Right lobe of liver (tissue), 6 donors: ENCODE measurements at regions not wholly inside any gene's neighbourhood (a gene's known extent, or its start where the extent isn't known, plus 50 kb on each side); places are given as distances from the start of the nearest gene placed in this dataset.

Source experiments
- ATAC-seq, 4 donors: fragments of 200-7000 bp; cut with Tn5 transposase; one replicate each; pipeline ENCODE4 v1.9.1; 2020; ENCODE audit warnings: mild to moderate bottlenecking in 4 of 4, moderate library complexity in 4 of 4
- DNase-seq, 3 donors: peaks; one replicate each; pipeline ENCODE4 v3.0.0-alpha.2; 2020
- H3K27ac ChIP-seq, 3 donors: fragments of 200-600 bp; one replicate each; pipeline ENCODE4 v1.8.0; 2022
- H3K27me3 ChIP-seq, 2 donors: fragments of 200-600 bp; one replicate each; pipeline ENCODE4 v1.8.0; 2022
- H3K36me3 ChIP-seq, 4 donors: fragments of 200-600 bp; sonication (generic) in 1 of 4; one replicate each; pipeline versions ENCODE4 v1.5.1 to v1.8.0; 2017 to 2022; ENCODE audit warnings: control low read depth in 1 of 4
- H3K4me1 ChIP-seq, 4 donors: fragments of 200-600 bp; sonication (generic) in 1 of 4; one replicate each; pipeline versions ENCODE4 v1.5.1 to v1.8.0; 2017 to 2022; ENCODE audit warnings: control low read depth in 1 of 4
- H3K4me3 ChIP-seq, 3 donors: fragments of 200-600 bp; one replicate each; pipeline ENCODE4 v1.8.0; 2022
- H3K9me3 ChIP-seq, 4 donors: fragments of 200-600 bp; sonication (generic) in 1 of 4; one replicate each; pipeline versions ENCODE4 v1.5.1 to v1.8.0; 2017 to 2022; ENCODE audit warnings: control low read depth in 1 of 4
- CTCF ChIP-seq, 4 donors: fragments of 200-600 bp in 3 of 4; fragments of 450-650 bp in 1 of 4; IDR thresholded peaks; one replicate each; pipeline versions ENCODE4 v1.5.1 to v1.8.0; 2016 to 2022; ENCODE audit warnings: antibody characterized with exemption in 4 of 4, mild to moderate bottlenecking in 2 of 4
- POLR2A ChIP-seq: fragments of 450-650 bp; IDR thresholded peaks from one replicate; pipeline ENCODE4 v1.6.1; 2017; ENCODE audit warnings: antibody characterized with exemption, mild to moderate bottlenecking
- WGBS: methylation state at CpG from one replicate; pipeline ENCODE4 v1.1.6; 2018; ENCODE audit warnings: low coverage, low lambda C conversion rate; ENCODE audit not compliant: insufficient coverage; ENCODE audit errors: missing lambda C conversion rate; 5-methylcytosine and 5-hydroxymethylcytosine counted together
- intact Hi-C, 2 donors: fragments of 100-400 bp; cut with DNase I; formaldehyde crosslinking; loops; one replicate each; pipeline versions ENCODE4 v1.11.2 to v1.14.1; 2022
- donor health status: DM: no; HTN: yes; CAD: no.
- donor health status: DM: no; HTN: no; CAD: no.
- donor health status: DM: no; HTN: no; CAD: no.
- donor health status: DM: no; HTN: yes; CAD: no.
- donor health status: DM: no; HTN: yes; CAD: no.

- ATAC-seq = no peak
- no peak for DNase-seq
- intact Hi-C loops = no loop called here
- no peak overlapping the region for H3K4me3 ChIP-seq
- no peaks in the 10 kb centered on the region for H3K27me3 ChIP-seq
- no peak overlapping the region for H3K27ac ChIP-seq
- WGBS = 40% methylated on average over 3 of the region's 3 CpGs
- no peaks in the 10 kb centered on the region for H3K9me3 ChIP-seq
- H3K4me1 ChIP-seq = no peaks in the 10 kb centered on the region
- TF ChIP-seq CTCF (IDR thresholded peaks at IDR 0.05) (no peak), POLR2A (no peak)
- H3K36me3 ChIP-seq = no peaks in the 10 kb centered on the region
Observed at GRCh38 chr15:47352217-47352616, 365.1 kb upstream of the SEMA6D start.

- H3K36me3 ChIP-seq = no peaks in the 10 kb centered on the region
- DNase-seq (no peak), ATAC-seq (no peak)
- H3K4me1 ChIP-seq = no peaks in the 10 kb centered on the region
- no peaks in the 10 kb centered on the region for H3K9me3 ChIP-seq
- no peak overlapping the region for H3K4me3 ChIP-seq
- intact Hi-C loops = no loop called here
- H3K27ac ChIP-seq = no peak overlapping the region
- TF ChIP-seq CTCF (IDR thresholded peaks at IDR 0.05) (no peak), POLR2A (no peak)
- no peaks in the 10 kb centered on the region for H3K27me3 ChIP-seq
Observed at GRCh38 chr15:47355759-47356158, 361.5 kb upstream of the SEMA6D start.

- Histone ChIP-seq H3K27me3 (no peaks in the 10 kb centered on the region), H3K9me3 (no peaks in the 10 kb centered on the region), H3K27ac (no peak overlapping the region), H3K4me3 (no peak overlapping the region), H3K4me1 (no peaks in the 10 kb centered on the region), H3K36me3 (no peaks in the 10 kb centered on the region)
- intact Hi-C loops = no loop called here
- ATAC-seq (no peak), DNase-seq (no peak)
- TF ChIP-seq CTCF (IDR thresholded peaks at IDR 0.05) (no peak), POLR2A (no peak)
- 60% methylated on average over 2 of the region's 2 CpGs for WGBS
Observed at GRCh38 chr15:47356297-47356696, 361.0 kb upstream of the SEMA6D start.

- Histone ChIP-seq H3K4me3 (no peak overlapping the region), H3K36me3 (no peaks in the 10 kb centered on the region), H3K4me1 (no peaks in the 10 kb centered on the region), H3K27me3 (no peaks in the 10 kb centered on the region), H3K27ac (no peak overlapping the region), H3K9me3 (no peaks in the 10 kb centered on the region)
- no peak for TF ChIP-seq CTCF (IDR thresholded peaks at IDR 0.05)
- TF ChIP-seq POLR2A = no peak
- intact Hi-C loops = no loop called here
- WGBS = 50% methylated on average over 2 of the region's 2 CpGs
- no peak for DNase-seq
- no peak for ATAC-seq
Observed at GRCh38 chr15:47358876-47359275, 358.4 kb upstream of the SEMA6D start.

GRCh38 chr15:47360305-47360704, 357.0 kb upstream of the SEMA6D start:
- H3K9me3 ChIP-seq = no peaks in the 10 kb centered on the region
- DNase-seq = no peak
- no peak overlapping the region for H3K27ac ChIP-seq
- intact Hi-C loops = no loop called here
- H3K4me1 ChIP-seq = no peaks in the 10 kb centered on the region
- no peak for ATAC-seq
- H3K36me3 ChIP-seq = no peaks in the 10 kb centered on the region
- no peak for TF ChIP-seq CTCF (IDR thresholded peaks at IDR 0.05)
- TF ChIP-seq POLR2A = no peak
- no peaks in the 10 kb centered on the region for H3K27me3 ChIP-seq
- no peak overlapping the region for H3K4me3 ChIP-seq
